ENCODE measurements at regions not wholly inside any gene's neighbourhood (a gene's known extent, or its start where the extent isn't known, plus 50 kb on each side); places are given as distances from the start of the nearest gene placed in this dataset.

- no peak for DNase-seq
Measured at GRCh38 chr15:46450810-46451182, 816.0 kb downstream of the SQOR start.

GRCh38 chr15:46452297-46452820, 817.5 kb downstream of the SQOR start:
- no peak for DNase-seq

- DNase-seq: no peak
Measured at GRCh38 chr15:46456456-46456855, 821.6 kb downstream of the SQOR start.

- no peak for DNase-seq
Measured at GRCh38 chr15:46460431-46461094, 825.7 kb downstream of the SQOR start.

- no peak for DNase-seq
Measured at GRCh38 chr15:46461416-46461815, 826.6 kb downstream of the SQOR start.

GRCh38 chr15:46467041-46467440, 832.2 kb downstream of the SQOR start:
- DNase-seq: no peak

- no peak for DNase-seq
Measured at GRCh38 chr15:46471096-46471495, 836.3 kb downstream of the SQOR start.

- no peak for DNase-seq
Measured at GRCh38 chr15:46489276-46489675, 854.4 kb downstream of the SQOR start.

- DNase-seq: no peak
Measured at GRCh38 chr15:46496491-46497115, 861.8 kb downstream of the SQOR start.

GRCh38 chr15:46502667-46503066, 867.8 kb downstream of the SQOR start:
- no peak for DNase-seq

GRCh38 chr15:46518381-46518780, 883.6 kb downstream of the SQOR start:
- DNase-seq: no peak

- DNase-seq: no peak
Measured at GRCh38 chr15:46523701-46524100, 888.9 kb downstream of the SQOR start.

GRCh38 chr15:46525984-46526725, 891.3 kb downstream of the SQOR start:
- no peak for DNase-seq

- no peak for DNase-seq
Measured at GRCh38 chr15:46526726-46527110, 891.9 kb downstream of the SQOR start.

- DNase-seq: no peak
Measured at GRCh38 chr15:46543626-46544025, 908.8 kb downstream of the SQOR start.

GRCh38 chr15:46548989-46549388, 914.2 kb downstream of the SQOR start:
- no peak for DNase-seq

- DNase-seq: no peak
Measured at GRCh38 chr15:46552316-46552715, 917.5 kb downstream of the SQOR start.

- DNase-seq: no peak
Measured at GRCh38 chr15:46555547-46555946, 920.7 kb downstream of the SQOR start.

GRCh38 chr15:46556010-46556409, 921.2 kb downstream of the SQOR start:
- no peak for DNase-seq

GRCh38 chr15:46556559-46557379, 921.9 kb downstream of the SQOR start:
- no peak for DNase-seq

GRCh38 chr15:46567968-46568367, 933.1 kb downstream of the SQOR start:
- no peak for DNase-seq

- no peak for DNase-seq
Measured at GRCh38 chr15:46569781-46570180, 935.0 kb downstream of the SQOR start.

All from NCI-H146 (cell line).